22Rv1 (cell line): ENCODE measurements at regions not wholly inside any gene's neighbourhood (a gene's known extent, or its start where the extent isn't known, plus 50 kb on each side); places are given as distances from the start of the nearest gene placed in this dataset.

Experiments
- CTCF ChIP-seq: fragments of 450-650 bp; IDR thresholded peaks from 2 replicates; pipeline ENCODE4 v1.5.1; 2017; ENCODE audit warnings: mild to moderate bottlenecking
- ZFX ChIP-seq: fragments of 450-650 bp; IDR thresholded peaks from 2 replicates; pipeline ENCODE4 v1.6.1; 2017; ENCODE audit warnings: antibody characterized with exemption, borderline replicate concordance

- TF ChIP-seq CTCF (no peak), ZFX (no peak)
These were observed 350.5 kb upstream of the PABPC4L start for GRCh38 chr4:134552063-134552462.
